GM23338 (cell line): ENCODE measurements at regions not wholly inside any gene's neighbourhood (a gene's known extent, or its start where the extent isn't known, plus 50 kb on each side); places are given as distances from the start of the nearest gene placed in this dataset.
"Not testable (repeated sequence)": the region's sequence is repeated elsewhere in the genome, so short reads cannot be mapped to it uniquely, and the experiment has no call there.

Source experiments
- ATAC-seq: fragments of 200-7000 bp; cut with Tn5 transposase; 3 replicates; pipeline ENCODE4 v1.9.1; 2020
- DNase-seq: peaks from one replicate; pipeline ENCODE4 v3.0.0-alpha.2; 2015; ENCODE audit warnings: low spot score
- H2AFZ ChIP-seq: fragments of 200-600 bp; sonication (generic); 2 replicates; pipeline ENCODE4 v1.8.0; 2016; ENCODE audit warnings: antibody characterized with exemption, mild to moderate bottlenecking, moderate library complexity
- H3F3A ChIP-seq: fragments of 200-600 bp; sonication (generic); replicated peaks from 2 replicates; pipeline ENCODE4 v1.8.0; 2017; ENCODE audit warnings: antibody characterized with exemption, mixed run types, low read depth
- H3K27ac ChIP-seq: fragments of 200-600 bp; sonication (generic); 2 replicates; pipeline ENCODE4 v1.6.1; 2016; ENCODE audit warnings: low read depth
- H3K27me3 ChIP-seq: fragments of 200-600 bp; sonication (generic); 2 replicates; pipeline ENCODE4 v1.8.0; 2016; ENCODE audit warnings: mild to moderate bottlenecking, mixed run types, moderate library complexity; ENCODE audit not compliant: insufficient read depth
- H3K36me3 ChIP-seq: fragments of 200-600 bp; sonication (generic); 2 replicates; pipeline ENCODE4 v1.8.0; 2016; ENCODE audit warnings: mild to moderate bottlenecking; ENCODE audit not compliant: insufficient read depth
- H3K4me1 ChIP-seq: fragments of 200-600 bp; sonication (generic); 2 replicates; pipeline ENCODE4 v1.8.0; 2016; ENCODE audit warnings: mild to moderate bottlenecking, moderate library complexity; ENCODE audit not compliant: insufficient read depth
- H3K4me2 ChIP-seq: fragments of 200-600 bp; sonication (generic); 2 replicates; pipeline ENCODE4 v1.7.1; 2017; ENCODE audit warnings: mixed run types
- H3K4me3 ChIP-seq: fragments of 200-600 bp; sonication (generic); 2 replicates; pipeline ENCODE4 v1.6.1; 2016; ENCODE audit warnings: mixed run types
- H3K79me2 ChIP-seq: fragments of 200-600 bp; sonication (generic); replicated peaks from 2 replicates; pipeline ENCODE4 v1.8.0; 2017; ENCODE audit warnings: mild to moderate bottlenecking; ENCODE audit not compliant: insufficient read depth
- H3K9me2 ChIP-seq: fragments of 200-600 bp; sonication (generic); 2 replicates; pipeline ENCODE4 v1.8.0; 2017; ENCODE audit not compliant: insufficient read depth
- H4K20me1 ChIP-seq: fragments of 200-600 bp; sonication (generic); replicated peaks from 2 replicates; pipeline ENCODE4 v1.8.0; 2017; ENCODE audit warnings: mild to moderate bottlenecking; ENCODE audit not compliant: insufficient read depth
- H3K27ac Mint-ChIP-seq: 2 replicates; pipeline ENCODE4 v1.8.0; 2020; ENCODE audit warnings: inconsistent platforms, mild to moderate bottlenecking, moderate library complexity, mixed read lengths
- H3K27me3 Mint-ChIP-seq: 3 replicates; pipeline ENCODE4 v1.8.0; 2022; ENCODE audit warnings: low read depth, mild to moderate bottlenecking, moderate library complexity, mixed read lengths, inconsistent platforms; ENCODE audit not compliant: insufficient read depth, poor library complexity
- H3K36me3 Mint-ChIP-seq: 3 replicates; pipeline ENCODE4 v1.8.0; 2021; ENCODE audit warnings: low read depth, mild to moderate bottlenecking, inconsistent platforms, moderate library complexity, mixed read lengths
- H3K4me1 Mint-ChIP-seq: 3 replicates; pipeline ENCODE4 v1.8.0; 2020; ENCODE audit warnings: mild to moderate bottlenecking, inconsistent platforms, mixed read lengths
- H3K4me3 Mint-ChIP-seq: 3 replicates; pipeline ENCODE4 v1.8.0; 2021; ENCODE audit warnings: moderate library complexity, mild to moderate bottlenecking, inconsistent platforms, mixed read lengths
- H3K9me3 Mint-ChIP-seq: 3 replicates; pipeline ENCODE4 v1.8.0; 2020; ENCODE audit warnings: moderate library complexity, mild to moderate bottlenecking, inconsistent platforms, mixed read lengths
- NANOG ChIP-seq: IDR thresholded peaks from 2 replicates; pipeline ENCODE4 v1.6.1; 2016; ENCODE audit warnings: antibody characterized with exemption, borderline replicate concordance
- REST ChIP-seq: IDR thresholded peaks from one replicate; pipeline ENCODE4 v1.6.1; 2018; ENCODE audit warnings: antibody characterized with exemption; ENCODE audit not compliant: unreplicated experiment

DNA sequence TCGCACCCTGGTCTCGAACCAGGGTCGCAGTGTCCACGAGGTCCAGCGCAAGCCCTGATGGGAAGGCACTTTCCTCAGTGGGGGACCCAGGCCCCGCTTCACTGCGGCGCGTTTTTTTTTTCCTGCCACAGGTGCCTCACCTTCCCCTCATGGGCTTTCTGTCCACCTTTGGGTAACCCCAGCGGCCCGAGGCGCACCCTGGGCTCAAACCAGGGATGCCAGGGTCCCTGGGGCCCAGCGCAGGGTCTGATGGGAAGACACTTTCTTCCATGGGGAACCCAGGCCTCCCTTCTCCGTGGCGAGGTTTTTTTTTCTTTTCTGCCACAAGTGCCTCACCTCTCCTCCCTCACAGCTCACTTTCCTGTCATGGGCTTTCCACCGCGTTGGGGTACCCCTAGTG lies 1269.9 kb downstream of the FOXD4L5 start:
- Histone ChIP-seq H3K36me3 (no peaks in the 10 kb centered on the region), H3K79me2 (no peaks in the 10 kb centered on the region), H3K4me2 (no peak overlapping the region), H3F3A (no peaks in the 10 kb centered on the region), H3K27me3 (no peaks in the 10 kb centered on the region), H3K4me1 (no peaks in the 10 kb centered on the region), H4K20me1 (no peaks in the 10 kb centered on the region), H3K4me3 (no peak overlapping the region), H3K27ac (no peak overlapping the region), H2AFZ (no peak overlapping the region), H3K9me2 (no peaks in the 10 kb centered on the region)
- H3K4me1 Mint-ChIP-seq: no peaks in the 10 kb centered on the region
- ATAC-seq: no peak
- DNase-seq: no peak
- H3K27me3 Mint-ChIP-seq: no peaks in the 10 kb centered on the region
- peaks cover 79% of the 10 kb centered on the region for H3K9me3 Mint-ChIP-seq
- H3K36me3 Mint-ChIP-seq: peaks cover 13% of the 10 kb centered on the region; the same call in 2 of the 3 replicates
- TF ChIP-seq REST (no peak), NANOG (no peak)
- no peak overlapping the region for H3K4me3 Mint-ChIP-seq
- no peak overlapping the region for H3K27ac Mint-ChIP-seq

- ATAC-seq, H3K4me1 Mint-ChIP-seq, H3F3A ChIP-seq, H3K4me3 ChIP-seq, H3K36me3 ChIP-seq, H3K4me1 ChIP-seq, H3K27ac ChIP-seq, H3K27me3 ChIP-seq, DNase-seq, H3K79me2 ChIP-seq, H3K9me2 ChIP-seq, H3K27me3 Mint-ChIP-seq, H2AFZ ChIP-seq, H3K27ac Mint-ChIP-seq, H4K20me1 ChIP-seq, H3K4me2 ChIP-seq, H3K4me3 Mint-ChIP-seq: not testable (repeated sequence)
- Mint-ChIP-seq H3K9me3 (peaks cover 73% of the 10 kb centered on the region), H3K36me3 (peaks cover 11% of the 10 kb centered on the region; the same call in 2 of the 3 replicates)
Observed at GRCh38 chr9:64014386-64015091, 1270.5 kb downstream of the FOXD4L5 start.

DNA sequence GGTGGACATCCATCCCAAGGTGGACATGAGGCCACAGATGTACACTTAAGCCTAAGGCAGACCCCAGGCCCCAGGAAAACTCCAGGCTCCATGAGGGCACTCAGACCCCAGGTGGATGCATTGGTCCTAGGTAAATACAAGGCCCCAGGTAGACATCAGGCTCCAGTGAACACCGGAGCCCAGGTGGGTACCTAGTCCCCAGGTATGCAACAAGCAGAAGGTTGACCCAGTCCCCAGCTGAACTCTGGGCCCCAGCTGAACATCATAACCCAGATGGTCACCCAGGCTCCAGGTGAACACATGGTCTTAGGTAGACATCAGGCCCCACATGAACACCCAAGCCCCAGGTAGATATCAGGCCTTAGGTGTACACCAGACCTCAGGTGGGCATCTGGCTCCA lies 1271.9 kb downstream of the FOXD4L5 start:
- H3K27me3 ChIP-seq, H3K4me1 Mint-ChIP-seq, H3K27ac Mint-ChIP-seq, H3K79me2 ChIP-seq, H4K20me1 ChIP-seq, ATAC-seq, H3K4me3 ChIP-seq, H3K36me3 ChIP-seq, H3K4me3 Mint-ChIP-seq, H3K9me2 ChIP-seq, H3K4me2 ChIP-seq, H2AFZ ChIP-seq, DNase-seq, H3K27me3 Mint-ChIP-seq, H3K4me1 ChIP-seq, H3F3A ChIP-seq, H3K27ac ChIP-seq: not testable (repeated sequence)
- Mint-ChIP-seq H3K9me3 (peaks cover 58% of the 10 kb centered on the region), H3K36me3 (peaks cover 11% of the 10 kb centered on the region; the same call in 2 of the 3 replicates)

GRCh38 chr9:64012014-64012413 lies 1273.0 kb downstream of the FOXD4L5 start:
- not testable (repeated sequence) for ATAC-seq, H3K27me3 Mint-ChIP-seq, H3K36me3 Mint-ChIP-seq, H3K27me3 ChIP-seq, H3K27ac ChIP-seq, H3K4me3 Mint-ChIP-seq, H3K4me2 ChIP-seq, H3K27ac Mint-ChIP-seq, DNase-seq, H2AFZ ChIP-seq, H3K36me3 ChIP-seq, H4K20me1 ChIP-seq, H3F3A ChIP-seq, H3K79me2 ChIP-seq, H3K4me1 Mint-ChIP-seq, H3K9me2 ChIP-seq, H3K4me3 ChIP-seq, H3K4me1 ChIP-seq
- H3K9me3 Mint-ChIP-seq: peaks cover 48% of the 10 kb centered on the region

GRCh38 chr9:63979741-63980140 lies 1305.3 kb downstream of the FOXD4L5 start:
- ATAC-seq, H3K4me1 ChIP-seq: not testable (repeated sequence)

More at GRCh38 chr9:63979741-63980140, 1305.3 kb downstream of the FOXD4L5 start:
- H3K36me3 Mint-ChIP-seq, H3K4me2 ChIP-seq, H3K27ac Mint-ChIP-seq, H3K9me2 ChIP-seq, H4K20me1 ChIP-seq, H3K79me2 ChIP-seq, H3K36me3 ChIP-seq, H3K4me3 ChIP-seq, H2AFZ ChIP-seq, DNase-seq, H3F3A ChIP-seq, H3K4me1 Mint-ChIP-seq, H3K27ac ChIP-seq, H3K27me3 Mint-ChIP-seq, H3K27me3 ChIP-seq, H3K4me3 Mint-ChIP-seq: not testable (repeated sequence)
- peaks cover 18% of the 10 kb centered on the region for H3K9me3 Mint-ChIP-seq
